ENCODE measurements at regions not wholly inside any gene's neighbourhood (a gene's known extent, or its start where the extent isn't known, plus 50 kb on each side); places are given as distances from the start of the nearest gene placed in this dataset.

GRCh38 chr18:34287825-34288224 lies 63.1 kb upstream of the NOL4 start:
- no peak for DNase-seq
- no peaks in the 10 kb centered on the region for H3K4me1 ChIP-seq (ENCODE audit: insufficient read depth)
- TF ChIP-seq EP300 (IDR thresholded peaks at IDR 0.05), result no peak
- TF ChIP-seq, protein P1, sequence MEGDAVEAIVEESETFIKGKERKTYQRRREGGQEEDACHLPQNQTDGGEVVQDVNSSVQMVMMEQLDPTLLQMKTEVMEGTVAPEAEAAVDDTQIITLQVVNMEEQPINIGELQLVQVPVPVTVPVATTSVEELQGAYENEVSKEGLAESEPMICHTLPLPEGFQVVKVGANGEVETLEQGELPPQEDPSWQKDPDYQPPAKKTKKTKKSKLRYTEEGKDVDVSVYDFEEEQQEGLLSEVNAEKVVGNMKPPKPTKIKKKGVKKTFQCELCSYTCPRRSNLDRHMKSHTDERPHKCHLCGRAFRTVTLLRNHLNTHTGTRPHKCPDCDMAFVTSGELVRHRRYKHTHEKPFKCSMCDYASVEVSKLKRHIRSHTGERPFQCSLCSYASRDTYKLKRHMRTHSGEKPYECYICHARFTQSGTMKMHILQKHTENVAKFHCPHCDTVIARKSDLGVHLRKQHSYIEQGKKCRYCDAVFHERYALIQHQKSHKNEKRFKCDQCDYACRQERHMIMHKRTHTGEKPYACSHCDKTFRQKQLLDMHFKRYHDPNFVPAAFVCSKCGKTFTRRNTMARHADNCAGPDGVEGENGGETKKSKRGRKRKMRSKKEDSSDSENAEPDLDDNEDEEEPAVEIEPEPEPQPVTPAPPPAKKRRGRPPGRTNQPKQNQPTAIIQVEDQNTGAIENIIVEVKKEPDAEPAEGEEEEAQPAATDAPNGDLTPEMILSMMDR (IDR thresholded peaks at IDR 0.05), result no peak
- no peak for TF ChIP-seq POLR2A (IDR thresholded peaks at IDR 0.05)
- intact Hi-C loops (cut with DNase I), result no loop called here
- no peaks in the 10 kb centered on the region for H3K36me3 ChIP-seq
- H3K27me3 ChIP-seq, result no peaks in the 10 kb centered on the region
- no peak overlapping the region for H3K4me3 ChIP-seq
- H3K27ac ChIP-seq, result no peak overlapping the region
- H3K9me3 ChIP-seq, result peaks cover 0 to 5% of the 10 kb centered on the region in 2 donors

DNA sequence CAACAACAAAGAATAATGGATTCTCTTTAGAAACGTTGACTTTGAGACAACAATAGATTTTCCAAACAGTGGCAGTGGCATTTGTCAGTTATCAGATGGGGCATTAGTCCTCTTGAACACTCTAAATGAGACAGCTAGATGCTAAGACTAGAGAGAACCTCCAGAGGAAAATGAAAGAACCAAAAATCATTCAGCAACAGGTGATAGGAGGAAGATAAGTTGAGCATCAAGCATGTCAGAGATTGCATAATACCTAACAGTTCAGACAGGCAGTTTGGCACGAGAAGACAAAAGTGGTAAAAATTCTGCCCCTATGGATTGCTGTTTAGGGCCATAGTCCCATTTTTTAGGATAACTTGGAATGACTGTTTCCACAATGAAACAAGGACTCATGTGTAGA lies 67.9 kb upstream of the NOL4 start:
- 61 to 76% (median 67%) methylated on average over 2 of the region's 2 CpGs for whole genome bisulfite sequencing, 3 donors
- peaks cover 0 to 4% of the 10 kb centered on the region in 2 donors for H3K9me3 ChIP-seq
- TF ChIP-seq EP300 (IDR thresholded peaks at IDR 0.05) (no peak), POLR2A (IDR thresholded peaks at IDR 0.05) (no peak)
- TF ChIP-seq, protein P1 (IDR thresholded peaks at IDR 0.05), result no peak

GRCh38 chr18:34297287-34297686 lies 72.6 kb upstream of the NOL4 start:
- no peak overlapping the region for H3K4me3 ChIP-seq
- H3K4me1 ChIP-seq (ENCODE audit: insufficient read depth), result no peaks in the 10 kb centered on the region
- H3K9me3 ChIP-seq, result no peaks in the 10 kb centered on the region
- TF ChIP-seq EP300 (IDR thresholded peaks at IDR 0.05) (no peak), POLR2A (IDR thresholded peaks at IDR 0.05) (no peak)
- TF ChIP-seq, protein P1 (IDR thresholded peaks at IDR 0.05), result no peak
- H3K27me3 ChIP-seq, result no peaks in the 10 kb centered on the region
- DNase-seq, result no peak
- no peaks in the 10 kb centered on the region for H3K36me3 ChIP-seq
- intact Hi-C loops (cut with DNase I), result no loop called here
- no peak overlapping the region for H3K27ac ChIP-seq

More for the DNA sequence above, 67.9 kb upstream of the NOL4 start:
- DNase-seq, result no peak
- Histone ChIP-seq H3K4me1 (ENCODE audit: insufficient read depth) (no peaks in the 10 kb centered on the region), H3K36me3 (no peaks in the 10 kb centered on the region), H3K4me3 (no peak overlapping the region), H3K27me3 (no peaks in the 10 kb centered on the region), H3K27ac (no peak overlapping the region)
- intact Hi-C loops (cut with DNase I), result no loop called here

DNA sequence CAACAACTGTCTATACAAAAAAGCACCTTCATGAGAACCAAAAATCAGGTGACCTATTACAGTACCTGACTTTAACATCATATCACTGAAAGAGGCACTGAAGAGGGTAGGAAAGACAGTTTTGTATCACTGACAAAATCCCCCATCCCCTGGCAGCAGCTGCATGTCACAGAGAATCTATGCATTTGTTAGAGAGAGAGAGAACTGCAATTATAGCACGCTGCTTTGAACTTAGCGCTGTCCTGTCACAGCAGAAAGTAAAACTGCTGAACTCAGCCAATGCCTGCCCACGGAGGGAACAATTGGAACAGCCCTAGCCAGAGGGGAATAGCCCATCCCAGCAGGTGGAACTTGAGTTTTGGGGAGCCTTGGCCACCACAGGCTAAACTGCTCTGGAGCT lies 75.1 kb upstream of the NOL4 start:
- Histone ChIP-seq H3K4me3 (no peak overlapping the region), H3K9me3 (no peaks in the 10 kb centered on the region), H3K27ac (no peak overlapping the region), H3K27me3 (no peaks in the 10 kb centered on the region), H3K36me3 (no peaks in the 10 kb centered on the region), H3K4me1 (ENCODE audit: insufficient read depth) (no peaks in the 10 kb centered on the region)
- DNase-seq, result no peak
- intact Hi-C loops (cut with DNase I), result no loop called here
- TF ChIP-seq, protein P1 (IDR thresholded peaks at IDR 0.05), result no peak
- TF ChIP-seq POLR2A (IDR thresholded peaks at IDR 0.05) (no peak), EP300 (IDR thresholded peaks at IDR 0.05) (no peak)
- 67 to 75% (median 69%) methylated on average over 3 of the region's 3 CpGs for WGBS, 3 donors

DNA sequence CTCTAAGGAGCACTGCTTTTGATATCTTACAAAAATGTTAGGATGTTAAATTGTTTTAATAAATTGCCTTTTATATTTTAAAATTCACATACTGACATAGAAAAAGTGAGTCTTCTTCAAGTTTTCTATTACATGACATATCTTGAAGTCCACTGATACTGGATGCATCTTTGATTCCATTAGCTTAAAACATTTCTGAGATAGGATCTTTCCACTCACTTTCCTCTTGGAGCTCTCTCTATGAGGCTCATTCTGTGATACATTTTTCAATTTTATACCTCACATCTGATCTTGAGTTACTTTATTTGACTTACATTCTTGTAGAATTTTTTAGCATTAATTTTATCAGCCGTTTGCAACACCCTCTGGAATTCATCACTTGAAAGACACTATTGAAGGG lies 86.8 kb upstream of the NOL4 start:
- H3K27me3 ChIP-seq, result no peaks in the 10 kb centered on the region
- no peaks in the 10 kb centered on the region for H3K36me3 ChIP-seq
- intact Hi-C loops (cut with DNase I), result no loop called here
- H3K4me3 ChIP-seq, result no peak overlapping the region
- 14 to 34% (median 23%) methylated on average over 1 of the region's 1 CpG for WGBS, 3 donors
- TF ChIP-seq, protein P1 (IDR thresholded peaks at IDR 0.05), result no peak
- TF ChIP-seq POLR2A (IDR thresholded peaks at IDR 0.05) (no peak), EP300 (IDR thresholded peaks at IDR 0.05) (no peak)
- H3K4me1 ChIP-seq (ENCODE audit: insufficient read depth), result no peaks in the 10 kb centered on the region
- H3K27ac ChIP-seq, result no peak overlapping the region
- no peaks in the 10 kb centered on the region for H3K9me3 ChIP-seq
- no peak for DNase-seq
